ENCODE measurements at regions not wholly inside any gene's neighbourhood (a gene's known extent, or its start where the extent isn't known, plus 50 kb on each side); places are given as distances from the start of the nearest gene placed in this dataset.

- TF ChIP-seq REST (IDR thresholded peaks at IDR 0.05; ENCODE audit: low read depth, low read length), result no peak
Observed at GRCh38 chr11:115050756-115051155, 372.4 kb downstream of the NXPE2 start (continued).

- no peaks in the 10 kb centered on the region for H3K4me1 ChIP-seq (ENCODE audit: control insufficient read depth, insufficient read depth, low read length)
- H3K27me3 ChIP-seq (replicated peaks in 1 of 2; ENCODE audit: control insufficient read depth in 2 of 2, insufficient read depth in 2 of 2, low read length in 1 of 2), result no peaks in the 10 kb centered on the region
- WGBS (ENCODE audit: insufficient coverage, insufficient replicate concordance, low lambda C conversion rate, missing lambda C conversion rate), result 12% methylated on average over 6 of the region's 6 CpGs
- BruUV-seq (replicated peaks), result no TSS peak
- SMC1A ChIA-PET (ENCODE audit: uncharacterized antibody, unreplicated experiment), result no interaction called here
- peaks cover 2% of the 10 kb centered on the region for H3K9me3 ChIP-seq (replicated peaks; ENCODE audit: control insufficient read depth, insufficient read depth, low read length)
- H3K9ac ChIP-seq (ENCODE audit: control insufficient read depth, insufficient read depth, low read length), result no peak overlapping the region
- CTCF ChIA-PET, result no interaction called here
- H3K79me2 ChIP-seq (ENCODE audit: control insufficient read depth, insufficient read depth, low read length), result no peaks in the 10 kb centered on the region
- intact Hi-C loops (cut with micrococcal nuclease; ENCODE audit: unreplicated experiment), result no loop called here
- H3K27ac ChIP-seq (ENCODE audit: control insufficient read depth, insufficient read depth), result no peak overlapping the region
- H3K36me3 ChIP-seq (ENCODE audit: control insufficient read depth in 2 of 2, insufficient read depth in 2 of 2, low read length in 1 of 2), result no peaks in the 10 kb centered on the region
- no peak overlapping the region for H3K4me2 ChIP-seq (ENCODE audit: control insufficient read depth, insufficient read depth)
- RAD21 ChIA-PET (ENCODE audit: unreplicated experiment), result no interaction called here
- FAIRE-seq (no peak), ATAC-seq (no peak), DNase-seq (ENCODE audit: low read depth, low spot score) (no peak)
- POLR2A ChIA-PET, result no interaction called here
- no peak overlapping the region for H3K4me3 ChIP-seq
- in situ Hi-C loops (cut with MboI), result no loop called here
- H4K20me1 ChIP-seq (ENCODE audit: control insufficient read depth, insufficient read depth), result no peaks in the 10 kb centered on the region
- no peak for TF ChIP-seq SREBF2 (IDR thresholded peaks at IDR 0.05; ENCODE audit: low read length)
- TF ChIP-seq ZBED1 (IDR thresholded peaks at IDR 0.05; ENCODE audit: borderline replicate concordance), result no peak
- TF ChIP-seq DPF2 (IDR thresholded peaks at IDR 0.05), result no peak
- TF ChIP-seq JUND (IDR thresholded peaks at IDR 0.05; ENCODE audit: low read depth, low read length), result no peak
- TF ChIP-seq HDAC6 (IDR thresholded peaks at IDR 0.05; ENCODE audit: unreplicated experiment), result no peak
- H2AFZ ChIP-seq (ENCODE audit: control insufficient read depth, low read depth, low read length), result no peak overlapping the region
Observed at GRCh38 chr11:115051938-115052590, 373.7 kb downstream of the NXPE2 start.

Measured in GM12878 (cell line).